ENCODE measurements at regions not wholly inside any gene's neighbourhood (a gene's known extent, or its start where the extent isn't known, plus 50 kb on each side); places are given as distances from the start of the nearest gene placed in this dataset.
"Not testable (repeated sequence)": the region's sequence is repeated elsewhere in the genome, so short reads cannot be mapped to it uniquely, and the experiment has no call there.

- Mint-ChIP-seq H3K9me3 (no peaks in the 10 kb centered on the region), H3K27me3 (ENCODE audit: low read depth) (no peaks in the 10 kb centered on the region), H3K36me3 (ENCODE audit: low read depth) (no peaks in the 10 kb centered on the region), H3K27ac (ENCODE audit: unreplicated experiment) (no peak overlapping the region), H3K4me3 (no peak overlapping the region), H3K4me1 (no peaks in the 10 kb centered on the region)
- no peak for DNase-seq (ENCODE audit: low read depth, low spot score)
- no peak for TF ChIP-seq CTCF (conservative IDR thresholded peaks at IDR 0.05)
These were observed 501.2 kb downstream of the MMUT start for GRCh38 chr6:48961781-48962415.

- H3K4me3 Mint-ChIP-seq, result no peak overlapping the region
- no peak overlapping the region for H3K27ac Mint-ChIP-seq (ENCODE audit: unreplicated experiment)
- no peak for TF ChIP-seq CTCF (conservative IDR thresholded peaks at IDR 0.05)
- no peaks in the 10 kb centered on the region for H3K4me1 Mint-ChIP-seq
- DNase-seq (ENCODE audit: low read depth, low spot score), result no peak
- H3K9me3 Mint-ChIP-seq, result no peaks in the 10 kb centered on the region
- H3K27me3 Mint-ChIP-seq (ENCODE audit: low read depth), result no peaks in the 10 kb centered on the region
- H3K36me3 Mint-ChIP-seq (ENCODE audit: low read depth), result no peaks in the 10 kb centered on the region
These were observed 503.6 kb downstream of the MMUT start for GRCh38 chr6:48959251-48960060.

- no peak for TF ChIP-seq CTCF (conservative IDR thresholded peaks at IDR 0.05)
- H3K9me3 Mint-ChIP-seq, result no peaks in the 10 kb centered on the region
- no peak for DNase-seq (ENCODE audit: low read depth, low spot score)
- no peaks in the 10 kb centered on the region for H3K4me1 Mint-ChIP-seq
- H3K36me3 Mint-ChIP-seq (ENCODE audit: low read depth), result no peaks in the 10 kb centered on the region
- H3K4me3 Mint-ChIP-seq, result no peak overlapping the region
- no peak overlapping the region for H3K27ac Mint-ChIP-seq (ENCODE audit: unreplicated experiment)
- no peaks in the 10 kb centered on the region for H3K27me3 Mint-ChIP-seq (ENCODE audit: low read depth)
These were observed 505.3 kb downstream of the MMUT start for GRCh38 chr6:48957781-48958180.

GRCh38 chr6:48951917-48952316, 511.1 kb downstream of the MMUT start:
- no peaks in the 10 kb centered on the region for H3K27me3 Mint-ChIP-seq (ENCODE audit: low read depth)
- H3K9me3 Mint-ChIP-seq, result no peaks in the 10 kb centered on the region
- no peak for DNase-seq (ENCODE audit: low read depth, low spot score)
- H3K4me1 Mint-ChIP-seq, result no peaks in the 10 kb centered on the region
- no peak overlapping the region for H3K4me3 Mint-ChIP-seq
- no peaks in the 10 kb centered on the region for H3K36me3 Mint-ChIP-seq (ENCODE audit: low read depth)
- no peak for TF ChIP-seq CTCF (conservative IDR thresholded peaks at IDR 0.05)
- H3K27ac Mint-ChIP-seq (ENCODE audit: unreplicated experiment), result no peak overlapping the region

- not testable (repeated sequence) for H3K27me3 Mint-ChIP-seq (ENCODE audit: low read depth); DNase-seq (ENCODE audit: low read depth, low spot score); H3K27ac Mint-ChIP-seq (ENCODE audit: unreplicated experiment); H3K4me1 Mint-ChIP-seq; H3K36me3 Mint-ChIP-seq (ENCODE audit: low read depth); H3K4me3 Mint-ChIP-seq; H3K9me3 Mint-ChIP-seq
These were observed 518.8 kb downstream of the MMUT start for GRCh38 chr6:48944276-48944675.

- TF ChIP-seq CTCF (conservative IDR thresholded peaks at IDR 0.05), result no peak
- no peak for DNase-seq (ENCODE audit: low read depth, low spot score)
- no peaks in the 10 kb centered on the region for H3K4me1 Mint-ChIP-seq
- H3K36me3 Mint-ChIP-seq (ENCODE audit: low read depth), result no peaks in the 10 kb centered on the region
- H3K9me3 Mint-ChIP-seq, result peaks cover 4% of the 10 kb centered on the region
- no peak overlapping the region for H3K27ac Mint-ChIP-seq (ENCODE audit: unreplicated experiment)
- H3K4me3 Mint-ChIP-seq, result no peak overlapping the region
- H3K27me3 Mint-ChIP-seq (ENCODE audit: low read depth), result peaks cover 2% of the 10 kb centered on the region
These were observed 529.9 kb downstream of the MMUT start for GRCh38 chr6:48933136-48933535.

All from neural crest cell (in vitro differentiated cells).